ENCODE measurements at regions not wholly inside any gene's neighbourhood (a gene's known extent, or its start where the extent isn't known, plus 50 kb on each side); places are given as distances from the start of the nearest gene placed in this dataset.

DNA sequence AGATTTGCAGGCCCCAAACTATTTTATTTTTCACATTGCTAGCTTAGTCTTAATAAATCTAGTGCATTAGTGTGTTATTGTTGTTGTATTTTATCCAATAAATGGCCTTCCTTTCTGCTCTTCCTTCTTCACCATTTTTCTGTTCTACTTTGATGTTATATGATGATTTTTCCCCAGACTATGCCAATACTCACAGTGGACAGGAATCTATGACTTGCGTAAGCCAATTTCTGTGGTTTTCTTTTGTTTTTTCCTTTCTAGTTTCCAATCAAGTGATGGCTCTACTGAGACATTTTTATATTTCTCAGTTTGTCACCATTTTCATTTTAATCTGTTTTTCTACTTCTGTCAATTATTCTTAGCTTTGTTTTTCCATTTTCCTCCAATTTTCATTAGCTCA lies 106.8 kb upstream of the FBXL7 start:
- Histone ChIP-seq H3K9me3 (no peaks in the 10 kb centered on the region), H3K36me3 (ENCODE audit: low read depth, missing control alignments) (no peaks in the 10 kb centered on the region), H3K27me3 (no peaks in the 10 kb centered on the region), H3K27ac (no peak overlapping the region), H3K4me1 (no peaks in the 10 kb centered on the region), H3K4me3 (no peak overlapping the region)
- no peak for TF ChIP-seq POLR2A (IDR thresholded peaks at IDR 0.05)
- TF ChIP-seq, protein P1, sequence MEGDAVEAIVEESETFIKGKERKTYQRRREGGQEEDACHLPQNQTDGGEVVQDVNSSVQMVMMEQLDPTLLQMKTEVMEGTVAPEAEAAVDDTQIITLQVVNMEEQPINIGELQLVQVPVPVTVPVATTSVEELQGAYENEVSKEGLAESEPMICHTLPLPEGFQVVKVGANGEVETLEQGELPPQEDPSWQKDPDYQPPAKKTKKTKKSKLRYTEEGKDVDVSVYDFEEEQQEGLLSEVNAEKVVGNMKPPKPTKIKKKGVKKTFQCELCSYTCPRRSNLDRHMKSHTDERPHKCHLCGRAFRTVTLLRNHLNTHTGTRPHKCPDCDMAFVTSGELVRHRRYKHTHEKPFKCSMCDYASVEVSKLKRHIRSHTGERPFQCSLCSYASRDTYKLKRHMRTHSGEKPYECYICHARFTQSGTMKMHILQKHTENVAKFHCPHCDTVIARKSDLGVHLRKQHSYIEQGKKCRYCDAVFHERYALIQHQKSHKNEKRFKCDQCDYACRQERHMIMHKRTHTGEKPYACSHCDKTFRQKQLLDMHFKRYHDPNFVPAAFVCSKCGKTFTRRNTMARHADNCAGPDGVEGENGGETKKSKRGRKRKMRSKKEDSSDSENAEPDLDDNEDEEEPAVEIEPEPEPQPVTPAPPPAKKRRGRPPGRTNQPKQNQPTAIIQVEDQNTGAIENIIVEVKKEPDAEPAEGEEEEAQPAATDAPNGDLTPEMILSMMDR (IDR thresholded peaks at IDR 0.05): no peak
- intact Hi-C loops (cut with DNase I; ENCODE audit: low total_unique reads): no loop called here
- WGBS, 2 donors: 93 to 97% methylated on average over 1 of the region's 1 CpG
- no peak for DNase-seq

DNA sequence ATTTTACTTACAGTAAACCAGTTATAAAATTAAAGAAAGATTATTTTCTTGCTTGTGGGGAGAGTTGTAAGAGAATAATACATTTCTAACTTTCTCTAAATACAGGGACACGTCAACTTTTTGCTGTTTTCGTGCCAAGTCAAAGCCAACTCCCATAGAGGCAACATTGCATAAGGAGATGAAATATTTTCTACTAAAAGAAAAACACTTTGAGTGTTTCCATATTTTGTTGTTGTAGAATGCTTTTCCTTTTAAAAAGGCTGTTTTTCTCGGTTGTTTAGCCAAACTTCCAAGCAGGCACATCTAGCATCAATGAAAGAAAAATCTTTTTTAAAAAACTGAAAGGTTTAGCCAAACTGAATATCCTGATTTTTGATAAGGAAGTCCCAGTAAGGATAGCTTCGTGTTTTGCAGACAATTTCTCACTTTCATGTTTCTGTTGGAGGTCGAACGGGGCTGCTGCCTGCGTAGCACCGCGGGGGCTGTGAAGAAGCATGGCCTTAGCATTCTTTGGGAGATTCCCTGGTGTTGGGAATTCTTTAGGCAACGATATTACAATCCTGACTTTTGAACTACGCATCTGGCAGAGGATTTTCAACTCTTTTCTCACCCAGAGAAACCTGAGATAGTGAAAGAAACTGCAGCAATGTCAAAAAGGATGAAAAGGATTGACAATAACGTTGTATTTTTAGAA lies 108.1 kb upstream of the FBXL7 start:
- Histone ChIP-seq H3K27me3 (no peaks in the 10 kb centered on the region), H3K36me3 (ENCODE audit: low read depth, missing control alignments) (no peaks in the 10 kb centered on the region), H3K9me3 (no peaks in the 10 kb centered on the region), H3K4me3 (peak overlapping the region in 1 of 2 donors; percentile 1), H3K4me1 (no peaks in the 10 kb centered on the region), H3K27ac (no peak overlapping the region)
- no peak for DNase-seq
- intact Hi-C loops (cut with DNase I; ENCODE audit: low total_unique reads): no loop called here
- TF ChIP-seq, protein P1 (IDR thresholded peaks at IDR 0.05): no peak
- TF ChIP-seq POLR2A (IDR thresholded peaks at IDR 0.05): no peak
- WGBS, 2 donors: 11 to 18% methylated on average over 12 of the region's 12 CpGs

DNA sequence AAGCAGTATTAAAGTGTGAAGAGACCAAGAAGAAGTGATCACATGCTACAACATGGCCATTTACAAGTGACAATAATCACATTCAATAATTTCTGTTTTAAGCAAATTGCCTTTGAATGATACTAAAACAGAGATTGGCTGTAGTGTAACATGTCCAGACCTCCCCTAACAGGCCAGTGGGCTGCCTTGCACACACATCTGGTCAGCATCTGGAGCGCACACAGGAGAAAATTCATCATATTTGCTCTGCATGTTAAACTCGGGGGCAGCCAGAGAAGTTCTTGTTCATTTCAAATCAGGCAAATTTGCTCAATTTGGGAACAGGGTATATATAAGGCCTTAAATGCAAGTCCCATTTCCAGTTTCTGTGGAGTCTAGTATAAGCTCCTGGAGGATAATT lies 111.1 kb upstream of the FBXL7 start:
- Histone ChIP-seq H3K4me3 (no peak overlapping the region), H3K4me1 (no peaks in the 10 kb centered on the region), H3K27me3 (no peaks in the 10 kb centered on the region), H3K27ac (no peak overlapping the region), H3K9me3 (no peaks in the 10 kb centered on the region), H3K36me3 (ENCODE audit: low read depth, missing control alignments) (no peaks in the 10 kb centered on the region)
- intact Hi-C loops (cut with DNase I; ENCODE audit: low total_unique reads): no loop called here
- 67 to 79% methylated on average over 2 of the region's 2 CpGs for WGBS, 2 donors
- no peak for TF ChIP-seq POLR2A (IDR thresholded peaks at IDR 0.05)
- TF ChIP-seq, protein P1 (IDR thresholded peaks at IDR 0.05): no peak
- no peak for DNase-seq

DNA sequence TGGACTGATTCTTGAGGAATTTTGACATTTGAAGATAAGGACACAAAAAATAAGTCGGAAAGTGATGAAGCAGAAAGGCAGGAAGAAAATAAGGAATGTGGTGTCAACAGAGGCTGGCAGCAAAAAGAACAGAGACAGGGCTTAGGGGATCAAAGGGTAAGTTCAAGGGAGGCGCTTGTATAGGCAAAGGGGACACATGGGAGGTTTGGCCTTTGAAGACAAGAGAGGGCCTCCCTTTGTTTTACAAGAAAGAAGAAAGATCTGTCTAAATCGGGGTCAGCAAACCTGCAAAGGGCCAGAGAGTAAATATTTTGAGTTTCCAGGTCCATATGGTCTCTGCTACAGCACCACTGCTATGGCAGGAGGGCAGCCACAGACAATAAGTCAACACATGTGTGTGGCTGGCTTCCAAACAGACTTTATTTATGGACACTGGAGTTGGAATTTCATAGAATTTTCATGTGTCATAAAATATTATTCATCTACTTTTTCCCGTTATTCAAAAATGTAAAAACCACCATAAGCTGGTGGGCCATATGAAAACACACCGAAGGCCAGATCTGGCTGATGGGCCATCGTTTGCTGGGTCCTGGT lies 112.0 kb upstream of the FBXL7 start:
- Histone ChIP-seq H3K4me3 (no peak overlapping the region), H3K4me1 (no peaks in the 10 kb centered on the region), H3K27ac (no peak overlapping the region), H3K9me3 (no peaks in the 10 kb centered on the region), H3K27me3 (no peaks in the 10 kb centered on the region), H3K36me3 (ENCODE audit: low read depth, missing control alignments) (no peaks in the 10 kb centered on the region)
- 87 to 90% methylated on average over 6 of the region's 6 CpGs for WGBS, 2 donors
- TF ChIP-seq, protein P1 (IDR thresholded peaks at IDR 0.05): no peak
- TF ChIP-seq POLR2A (IDR thresholded peaks at IDR 0.05): no peak
- DNase-seq: no peak
- intact Hi-C loops (cut with DNase I; ENCODE audit: low total_unique reads): no loop called here

DNA sequence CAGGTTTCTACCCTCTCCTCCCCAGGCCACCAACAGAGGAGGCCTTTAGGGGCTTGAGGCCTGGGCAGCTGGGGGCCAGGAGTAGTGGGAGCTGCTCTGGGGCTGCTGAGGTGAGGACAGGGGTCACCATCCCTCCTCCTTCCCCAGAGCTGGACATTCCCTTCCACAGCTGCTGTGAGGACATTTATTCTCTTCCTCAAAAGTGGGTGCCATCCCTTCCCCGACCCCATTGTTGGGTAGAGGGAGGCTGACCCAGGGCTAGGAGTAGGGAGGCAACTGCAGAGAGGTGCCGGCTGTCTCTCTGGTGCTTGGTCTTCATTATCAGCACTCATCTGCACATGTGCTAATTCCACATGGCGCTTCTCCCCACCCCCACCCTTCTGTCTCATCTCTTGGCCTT lies 113.9 kb upstream of the FBXL7 start:
- Histone ChIP-seq H3K9me3 (no peaks in the 10 kb centered on the region), H3K4me3 (no peak overlapping the region), H3K4me1 (no peaks in the 10 kb centered on the region), H3K27me3 (no peaks in the 10 kb centered on the region), H3K36me3 (ENCODE audit: low read depth, missing control alignments) (no peaks in the 10 kb centered on the region), H3K27ac (no peak overlapping the region)
- 85 to 91% methylated on average over 3 of the region's 3 CpGs for WGBS, 2 donors
- no peak for TF ChIP-seq POLR2A (IDR thresholded peaks at IDR 0.05)
- TF ChIP-seq, protein P1 (IDR thresholded peaks at IDR 0.05): no peak
- no peak for DNase-seq
- intact Hi-C loops (cut with DNase I; ENCODE audit: low total_unique reads): no loop called here

All from testis (tissue), 2 donors.